SK-N-SH (cell line): ENCODE measurements at regions not wholly inside any gene's neighbourhood (a gene's known extent, or its start where the extent isn't known, plus 50 kb on each side); places are given as distances from the start of the nearest gene placed in this dataset.
A peak's percentile ranks its signal among the peaks of the same experiment; 100 is the strongest.

Source experiments
- CTCF ChIA-PET: fragments of 300-600, 350-600 bp; formaldehyde crosslinking; extraction: SDS; loops from one replicate; lab custom pipeline; 2021; lab: Yijun Ruan, JAX
- POLR2A ChIA-PET: fragments of 350-600 bp; sonication (Branson Sonifier 250); formaldehyde crosslinking; extraction: SDS; loops from one replicate; lab custom pipeline; 2020; ENCODE audit warnings: antibody characterized with exemption, inconsistent platforms; lab: Yijun Ruan, JAX
- DNase-seq: peaks from one replicate; pipeline ENCODE4 v3.0.0; 2012
- H2AFZ ChIP-seq: fragments of 200-600 bp; sonication (generic); 2 replicates; pipeline ENCODE4 v1.8.1; 2016; ENCODE audit warnings: antibody characterized with exemption, mild to moderate bottlenecking, low read depth
- H3F3A ChIP-seq: fragments of 200-600 bp; sonication (generic); replicated peaks from 2 replicates; pipeline ENCODE3; 2016; ENCODE audit warnings: antibody characterized with exemption, mild to moderate bottlenecking; ENCODE audit not compliant: insufficient read depth
- H3K27ac ChIP-seq, 2 experiments: fragments of 200-500 bp in 1 of 2; fragments of 200-600 bp in 1 of 2; sonication (Bioruptor generic) in 1 of 2; sonication (generic), shearing (Covaris generic) in 1 of 2; 2 replicates each; pipeline versions ENCODE4 v1.5.1 to v1.6.1; 2014 to 2016; ENCODE audit warnings: low read depth in 2 of 2, inconsistent platforms in 1 of 2, low read length in 1 of 2, mild to moderate bottlenecking in 1 of 2, mixed read lengths in 1 of 2
- H3K27me3 ChIP-seq: fragments of 200-600 bp; sonication (generic), shearing (Covaris generic); 2 replicates; pipeline ENCODE4 v1.6.1; 2016; ENCODE audit warnings: mixed run types; ENCODE audit not compliant: insufficient read depth
- H3K36me3 ChIP-seq, 2 experiments: fragments of 200-500 bp in 1 of 2; fragments of 200-600 bp in 1 of 2; sonication (Bioruptor generic) in 1 of 2; sonication (generic) in 1 of 2; replicated peaks in 1 of 2; 2 replicates each; pipeline versions ENCODE3 to v1.5.1; 2014 to 2016; ENCODE audit warnings: low read length in 1 of 2, mild to moderate bottlenecking in 1 of 2; ENCODE audit not compliant: insufficient read depth in 2 of 2, control insufficient read depth in 1 of 2
- H3K4me1 ChIP-seq, 2 experiments: fragments of 200-500 bp in 1 of 2; fragments of 200-600 bp in 1 of 2; sonication (Bioruptor generic) in 1 of 2; sonication (generic), shearing (Covaris generic) in 1 of 2; 2 replicates each; pipeline versions ENCODE4 v1.5.1 to v1.6.1; 2014 to 2016; ENCODE audit warnings: low read depth in 1 of 2, low read length in 1 of 2, mixed run types in 1 of 2; ENCODE audit not compliant: insufficient read depth in 2 of 2, control insufficient read depth in 1 of 2
- H3K4me2 ChIP-seq: fragments of 200-600 bp; sonication (generic), shearing (Covaris generic); 2 replicates; pipeline ENCODE4 v1.6.1; 2017; ENCODE audit warnings: mixed run types
- H3K4me3 ChIP-seq, 2 experiments: fragments of 200-500 bp in 1 of 2; fragments of 200-600 bp in 1 of 2; sonication (Bioruptor generic) in 1 of 2; sonication (generic), shearing (Covaris generic) in 1 of 2; 2 replicates each; pipeline versions ENCODE4 v1.5.1 to v1.8.1; 2014 to 2016; ENCODE audit warnings: low read depth in 2 of 2, inconsistent platforms in 1 of 2, low read length in 1 of 2, mild to moderate bottlenecking in 1 of 2, mixed read lengths in 1 of 2, moderate library complexity in 1 of 2
- H3K79me2 ChIP-seq: fragments of 200-600 bp; sonication (generic); 2 replicates; pipeline ENCODE4 v1.8.1; 2017; ENCODE audit warnings: mild to moderate bottlenecking; ENCODE audit not compliant: insufficient read depth
- H3K9ac ChIP-seq: fragments of 200-600 bp; sonication (generic); 2 replicates; pipeline ENCODE4 v1.6.1; 2017; ENCODE audit warnings: mixed run types
- H3K9me2 ChIP-seq: fragments of 200-600 bp; sonication (generic); 2 replicates; pipeline ENCODE4 v1.6.1; 2017; ENCODE audit warnings: mixed run types
- H3K9me3 ChIP-seq: fragments of 200-600 bp; sonication (generic); 2 replicates; pipeline ENCODE4 v1.6.1; 2017; ENCODE audit warnings: mixed run types, mild to moderate bottlenecking, moderate library complexity
- H4K20me1 ChIP-seq: fragments of 200-600 bp; sonication (generic); 2 replicates; pipeline ENCODE4 v1.6.1; 2017; ENCODE audit warnings: mild to moderate bottlenecking, mixed run types; ENCODE audit not compliant: insufficient read depth
- CHD2 ChIP-seq: fragments of 150-350 bp; IDR thresholded peaks from 2 replicates; pipeline ENCODE4 v1.6.1; 2018; ENCODE audit warnings: low read length; ENCODE audit not compliant: partially characterized antibody
- JUND ChIP-seq: IDR thresholded peaks from 2 replicates; pipeline ENCODE4 v1.4.0; 2012
- MEF2A ChIP-seq: IDR thresholded peaks from 2 replicates; pipeline ENCODE4 v1.4.0; 2012; ENCODE audit warnings: low read depth, borderline replicate concordance
- NRF1 ChIP-seq: IDR thresholded peaks from 2 replicates; pipeline ENCODE4 v1.6.1; 2012; ENCODE audit warnings: low read depth, mild to moderate bottlenecking, low read length
- POLR2AphosphoS5 ChIP-seq: IDR thresholded peaks from 2 replicates; pipeline ENCODE4 v1.6.1; 2012; ENCODE audit warnings: low read depth, low read length
- RAD21 ChIP-seq: IDR thresholded peaks from 2 replicates; pipeline ENCODE4 v1.6.1; 2012; ENCODE audit warnings: mild to moderate bottlenecking, low read length
- SIN3A ChIP-seq: IDR thresholded peaks from 2 replicates; pipeline ENCODE4 v1.6.1; 2012; ENCODE audit warnings: low read depth, mild to moderate bottlenecking, low read length, moderate library complexity, borderline replicate concordance
- TCF12 ChIP-seq: IDR thresholded peaks from 2 replicates; pipeline ENCODE4 v1.4.0; 2012
- USF2 ChIP-seq: fragments of 150-350 bp; IDR thresholded peaks from 2 replicates; pipeline ENCODE4 v1.6.1; 2017; ENCODE audit warnings: antibody characterized with exemption, low read length, low read depth, borderline replicate concordance
- YY1 ChIP-seq: IDR thresholded peaks from 2 replicates; pipeline ENCODE4 v1.4.0; 2012; ENCODE audit warnings: low read depth, mild to moderate bottlenecking
- WGBS: methylation state at CpG from one replicate; pipeline ENCODE4 v1.1.6; 2017; ENCODE audit warnings: low lambda C conversion rate; 5-methylcytosine and 5-hydroxymethylcytosine counted together
- TF ChIP-seq, protein P1 (sequence below): IDR thresholded peaks from 2 replicates; pipeline ENCODE4 v1.6.1; 2012; ENCODE audit warnings: mild to moderate bottlenecking, low read depth, low read length, moderate library complexity

GRCh38 chr14:105897725-105898113 lies 371.3 kb downstream of the TMEM121 start:
- no peaks in the 10 kb centered on the region for H3K9me2 ChIP-seq
- H3K79me2 ChIP-seq: no peaks in the 10 kb centered on the region
- POLR2A ChIA-PET: no interaction called here
- H3K27ac ChIP-seq: peak overlapping the region in 1 of 2 experiments; percentile 90; a peak in 1 of 4 replicates
- H3K4me1 ChIP-seq: peaks cover 0 to 49% of the 10 kb centered on the region in 2 experiments; a peak in 1 of 4 replicates
- H3K4me3 ChIP-seq: no peak overlapping the region
- no peak for TF ChIP-seq RAD21
- no peak for TF ChIP-seq SIN3A
- CTCF ChIA-PET: no interaction called here
- no peaks in the 10 kb centered on the region for H4K20me1 ChIP-seq
- H3F3A ChIP-seq: no peaks in the 10 kb centered on the region
- DNase-seq: no peak
- H3K27me3 ChIP-seq: no peaks in the 10 kb centered on the region
- H3K36me3 ChIP-seq: no peaks in the 10 kb centered on the region
- H3K9ac ChIP-seq: no peak overlapping the region
- H2AFZ ChIP-seq: no peak overlapping the region
- no peaks in the 10 kb centered on the region for H3K9me3 ChIP-seq
- H3K4me2 ChIP-seq: no peak overlapping the region
- WGBS: 35% methylated on average over 5 of the region's 7 CpGs

DNA sequence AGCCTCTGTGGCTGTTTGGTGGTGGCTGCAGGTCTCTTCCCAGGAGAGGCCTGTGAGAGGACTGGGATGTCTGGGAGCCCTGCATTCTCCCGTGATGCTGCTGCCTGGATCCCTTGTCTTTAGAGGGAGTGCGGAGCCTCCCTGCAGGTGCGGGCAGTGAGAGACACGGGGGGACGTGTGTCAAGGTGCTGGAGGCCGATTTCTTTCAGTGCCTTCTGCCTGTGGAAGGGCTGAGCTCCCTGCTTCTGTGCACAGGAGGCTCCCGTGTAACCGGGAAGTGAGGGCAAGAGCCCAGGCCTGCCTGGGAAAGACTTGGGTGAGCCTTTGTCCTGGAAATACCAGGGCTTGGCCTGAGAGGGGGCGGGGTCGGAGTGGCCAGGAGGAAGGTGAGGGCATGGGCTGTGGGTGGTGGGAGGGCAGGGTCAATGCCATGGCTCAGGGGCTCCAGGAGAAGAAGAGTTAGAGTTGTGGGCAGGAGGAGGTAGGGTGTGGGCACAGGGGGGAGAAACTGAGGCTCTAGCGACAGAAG lies 372.2 kb downstream of the TMEM121 start:
- no peak overlapping the region for H3K4me3 ChIP-seq
- H3K27ac ChIP-seq: peak overlapping the region in 1 of 2 experiments; percentile 90; a peak in 2 of 4 replicates
- no peak overlapping the region for H2AFZ ChIP-seq
- H3K9ac ChIP-seq: no peak overlapping the region
- DNase-seq: no peak
- H3K27me3 ChIP-seq: no peaks in the 10 kb centered on the region
- H3K4me1 ChIP-seq: peaks cover 0 to 54% of the 10 kb centered on the region in 2 experiments; a peak in 1 of 4 replicates
- no peaks in the 10 kb centered on the region for H4K20me1 ChIP-seq
- no peak overlapping the region for H3K4me2 ChIP-seq
- no peaks in the 10 kb centered on the region for H3F3A ChIP-seq
- TF ChIP-seq USF2 (no peak), JUND (no peak), NRF1 (no peak), YY1 (no peak), CHD2 (no peak), RAD21 (no peak), POLR2AphosphoS5 (no peak), MEF2A (no peak), TCF12 (no peak)
- TF ChIP-seq, protein P1, sequence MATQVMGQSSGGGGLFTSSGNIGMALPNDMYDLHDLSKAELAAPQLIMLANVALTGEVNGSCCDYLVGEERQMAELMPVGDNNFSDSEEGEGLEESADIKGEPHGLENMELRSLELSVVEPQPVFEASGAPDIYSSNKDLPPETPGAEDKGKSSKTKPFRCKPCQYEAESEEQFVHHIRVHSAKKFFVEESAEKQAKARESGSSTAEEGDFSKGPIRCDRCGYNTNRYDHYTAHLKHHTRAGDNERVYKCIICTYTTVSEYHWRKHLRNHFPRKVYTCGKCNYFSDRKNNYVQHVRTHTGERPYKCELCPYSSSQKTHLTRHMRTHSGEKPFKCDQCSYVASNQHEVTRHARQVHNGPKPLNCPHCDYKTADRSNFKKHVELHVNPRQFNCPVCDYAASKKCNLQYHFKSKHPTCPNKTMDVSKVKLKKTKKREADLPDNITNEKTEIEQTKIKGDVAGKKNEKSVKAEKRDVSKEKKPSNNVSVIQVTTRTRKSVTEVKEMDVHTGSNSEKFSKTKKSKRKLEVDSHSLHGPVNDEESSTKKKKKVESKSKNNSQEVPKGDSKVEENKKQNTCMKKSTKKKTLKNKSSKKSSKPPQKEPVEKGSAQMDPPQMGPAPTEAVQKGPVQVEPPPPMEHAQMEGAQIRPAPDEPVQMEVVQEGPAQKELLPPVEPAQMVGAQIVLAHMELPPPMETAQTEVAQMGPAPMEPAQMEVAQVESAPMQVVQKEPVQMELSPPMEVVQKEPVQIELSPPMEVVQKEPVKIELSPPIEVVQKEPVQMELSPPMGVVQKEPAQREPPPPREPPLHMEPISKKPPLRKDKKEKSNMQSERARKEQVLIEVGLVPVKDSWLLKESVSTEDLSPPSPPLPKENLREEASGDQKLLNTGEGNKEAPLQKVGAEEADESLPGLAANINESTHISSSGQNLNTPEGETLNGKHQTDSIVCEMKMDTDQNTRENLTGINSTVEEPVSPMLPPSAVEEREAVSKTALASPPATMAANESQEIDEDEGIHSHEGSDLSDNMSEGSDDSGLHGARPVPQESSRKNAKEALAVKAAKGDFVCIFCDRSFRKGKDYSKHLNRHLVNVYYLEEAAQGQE: no peak
- TF ChIP-seq, all 33 proteins: peak for 0
- POLR2A ChIA-PET: interaction anchor here (1.0 kb wide), 2 partner anchors 10 to 19 kb away, joined by 4 to 8 read pairs; no protein-coding TSS in a partner anchor
- CTCF ChIA-PET: interaction anchor here (1.3 kb wide), 1 partner anchor 19 kb away, joined by 4 read pairs; no protein-coding TSS in a partner anchor
- Histone ChIP-seq H3K79me2 (no peaks in the 10 kb centered on the region), H3K9me3 (no peaks in the 10 kb centered on the region), H3K36me3 (no peaks in the 10 kb centered on the region), H3K9me2 (no peaks in the 10 kb centered on the region)
- 64% methylated on average over 5 of the region's 11 CpGs for WGBS
